GM12892 (cell line): ENCODE measurements at regions not wholly inside any gene's neighbourhood (a gene's known extent, or its start where the extent isn't known, plus 50 kb on each side); places are given as distances from the start of the nearest gene placed in this dataset.

ENCODE experiments used
- POLR2A ChIP-seq: IDR thresholded peaks from 2 replicates; pipeline ENCODE4 v1.6.1; 2011; ENCODE audit warnings: low read depth, low read length, control low read depth
- POLR2AphosphoS5 ChIP-seq: IDR thresholded peaks from 2 replicates; pipeline ENCODE4 v1.6.1; 2011; ENCODE audit warnings: low read depth, low read length, control low read depth

DNA sequence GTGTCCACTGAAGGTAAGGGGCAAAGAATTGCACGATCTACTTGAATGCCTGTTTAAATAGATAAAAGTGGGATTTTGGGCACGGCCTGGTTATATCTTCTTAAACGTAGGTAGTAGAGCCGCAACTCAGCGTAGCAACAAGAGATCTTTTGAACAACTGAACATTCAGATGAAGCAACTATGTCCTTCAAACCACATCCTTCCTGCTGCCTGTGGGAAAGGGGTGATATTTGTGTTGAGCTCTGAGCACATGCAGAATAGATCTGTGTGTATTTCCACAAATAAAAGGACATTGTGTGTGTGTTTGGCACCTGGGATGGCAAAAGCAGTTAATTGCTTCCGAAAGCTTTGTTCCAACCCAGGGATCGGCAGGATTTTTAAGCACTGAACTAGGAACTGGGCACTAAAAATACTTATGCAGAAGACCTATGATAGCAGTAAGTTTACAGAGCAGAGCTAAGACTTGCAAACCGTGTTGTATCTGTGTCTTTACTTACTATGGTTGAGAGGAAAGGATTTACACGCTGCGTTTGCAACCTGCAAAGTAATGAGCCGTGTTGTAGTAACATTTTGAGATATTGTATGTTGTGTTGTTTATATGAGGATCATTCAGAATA is 333.4 kb downstream of the CHRM3 start:
- TF ChIP-seq POLR2AphosphoS5 (no peak), POLR2A (no peak)
